Stimulated activated CD4-positive, alpha-beta T cell treated with anti-CD3 and anti-CD28 coated beads, Interleukin-4, amount 100 ng/mL, for 1 hour (primary cell): ENCODE measurements at regions not wholly inside any gene's neighbourhood (a gene's known extent, or its start where the extent isn't known, plus 50 kb on each side); places are given as distances from the start of the nearest gene placed in this dataset.
"Not testable (repeated sequence)": the region's sequence is repeated elsewhere in the genome, so short reads cannot be mapped to it uniquely, and the experiment has no call there.

Source experiments
- DNase-seq: peaks from one replicate; pipeline ENCODE4 v3.0.0-alpha.2; 2020

- DNase-seq = not testable (repeated sequence)
Measured at GRCh38 chr5:102047073-102047472, 249.0 kb downstream of the SLCO4C1 start.

- no peak for DNase-seq
Measured at GRCh38 chr5:102040326-102040725, 255.8 kb downstream of the SLCO4C1 start.

- no peak for DNase-seq
Measured at GRCh38 chr5:102036927-102037326, 259.2 kb downstream of the SLCO4C1 start.

- DNase-seq = no peak
Measured at GRCh38 chr5:102031711-102032110, 264.4 kb downstream of the SLCO4C1 start.

GRCh38 chr5:102018690-102019089 lies 277.4 kb downstream of the SLCO4C1 start:
- no peak for DNase-seq

GRCh38 chr5:102018279-102018678 lies 277.8 kb downstream of the SLCO4C1 start:
- DNase-seq = no peak

GRCh38 chr5:102014371-102014770 lies 281.7 kb downstream of the SLCO4C1 start:
- DNase-seq = no peak

GRCh38 chr5:102010644-102011043 lies 285.4 kb downstream of the SLCO4C1 start:
- DNase-seq = no peak

GRCh38 chr5:101997235-101997634 lies 298.8 kb downstream of the SLCO4C1 start:
- DNase-seq = no peak

GRCh38 chr5:101995585-101995984 lies 300.5 kb downstream of the SLCO4C1 start:
- no peak for DNase-seq

GRCh38 chr5:101991486-101991885 lies 304.6 kb downstream of the SLCO4C1 start:
- no peak for DNase-seq

- no peak for DNase-seq
Measured at GRCh38 chr5:101989659-101990058, 306.4 kb downstream of the SLCO4C1 start.

- no peak for DNase-seq
Measured at GRCh38 chr5:101977729-101978345, 318.2 kb downstream of the SLCO4C1 start.

GRCh38 chr5:101976933-101977332 lies 319.2 kb downstream of the SLCO4C1 start:
- DNase-seq = no peak

GRCh38 chr5:101969742-101970141 lies 326.3 kb downstream of the SLCO4C1 start:
- DNase-seq = no peak

- no peak for DNase-seq
Measured at GRCh38 chr5:101966476-101966875, 329.6 kb downstream of the SLCO4C1 start.

- no peak for DNase-seq
Measured at GRCh38 chr5:101955891-101956290, 340.2 kb downstream of the SLCO4C1 start.

- DNase-seq = no peak
Measured at GRCh38 chr5:101950019-101950418, 346.1 kb downstream of the SLCO4C1 start.

- DNase-seq = no peak
Measured at GRCh38 chr5:101948615-101949014, 347.5 kb downstream of the SLCO4C1 start.

GRCh38 chr5:101943784-101944183 lies 352.3 kb downstream of the SLCO4C1 start:
- no peak for DNase-seq

GRCh38 chr5:101942321-101942882 lies 353.7 kb downstream of the SLCO4C1 start:
- DNase-seq = no peak

- DNase-seq = no peak
Measured at GRCh38 chr5:101937041-101937440, 359.0 kb downstream of the SLCO4C1 start.

- no peak for DNase-seq
Measured at GRCh38 chr5:101935086-101935485, 361.0 kb downstream of the SLCO4C1 start.

- no peak for DNase-seq
Measured at GRCh38 chr5:101932599-101932998, 363.5 kb downstream of the SLCO4C1 start.

- DNase-seq = no peak
Measured at GRCh38 chr5:101929628-101930027, 366.5 kb downstream of the SLCO4C1 start.
